GM18499 (cell line): ENCODE measurements at regions not wholly inside any gene's neighbourhood (a gene's known extent, or its start where the extent isn't known, plus 50 kb on each side); places are given as distances from the start of the nearest gene placed in this dataset.
"Not testable (repeated sequence)": the region's sequence is repeated elsewhere in the genome, so short reads cannot be mapped to it uniquely, and the experiment has no call there.

Experiments used
- ATAC-seq: cut with Tn5 transposase; IDR thresholded peaks from one replicate; pipeline ENCODE4 v1.9.1; 2021; ENCODE audit warnings: moderate number of reproducible peaks; ENCODE audit not compliant: insufficient read depth, unreplicated experiment

DNA sequence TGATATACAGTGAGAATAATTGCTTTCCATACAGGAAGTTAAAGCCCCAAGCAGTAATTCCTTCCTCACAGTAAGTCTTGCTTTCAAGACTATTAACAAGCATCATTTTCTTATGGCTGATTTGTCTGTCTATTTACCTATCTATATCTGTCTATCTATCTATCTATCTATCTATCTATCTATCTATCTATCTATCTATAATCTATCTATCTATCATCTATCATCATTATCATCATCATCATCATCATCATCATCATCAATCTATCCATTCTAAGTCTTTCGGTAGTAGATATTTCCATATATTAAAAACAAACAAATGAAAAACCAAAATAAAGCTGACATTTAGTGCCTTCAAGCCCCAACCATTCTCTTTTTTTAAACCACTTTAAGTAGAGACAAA lies 224.4 kb upstream of the RXFP2 start:
- no peak for ATAC-seq

DNA sequence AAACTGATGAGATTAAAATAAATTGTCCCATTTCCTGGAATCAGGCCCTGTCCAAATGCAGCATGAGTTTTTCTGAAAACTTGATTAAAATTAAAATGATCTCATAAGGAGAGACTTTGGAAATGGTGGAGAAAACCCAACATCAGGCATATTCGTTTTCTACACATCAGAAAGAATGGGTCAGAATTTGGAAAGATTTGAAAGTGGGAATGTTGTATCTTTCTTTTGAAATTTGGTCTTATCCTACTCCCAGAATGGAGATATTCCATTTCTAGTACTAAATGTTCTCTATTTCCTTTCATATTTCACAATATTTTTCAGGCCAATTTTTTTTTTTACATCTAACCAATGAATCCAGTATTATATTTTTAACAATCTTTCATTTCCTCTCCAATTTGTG lies 223.9 kb upstream of the RXFP2 start:
- no peak for ATAC-seq

GRCh38 chr13:31517599-31517998 lies 221.7 kb upstream of the RXFP2 start:
- no peak for ATAC-seq

GRCh38 chr13:31518645-31519044 lies 220.7 kb upstream of the RXFP2 start:
- no peak for ATAC-seq

DNA sequence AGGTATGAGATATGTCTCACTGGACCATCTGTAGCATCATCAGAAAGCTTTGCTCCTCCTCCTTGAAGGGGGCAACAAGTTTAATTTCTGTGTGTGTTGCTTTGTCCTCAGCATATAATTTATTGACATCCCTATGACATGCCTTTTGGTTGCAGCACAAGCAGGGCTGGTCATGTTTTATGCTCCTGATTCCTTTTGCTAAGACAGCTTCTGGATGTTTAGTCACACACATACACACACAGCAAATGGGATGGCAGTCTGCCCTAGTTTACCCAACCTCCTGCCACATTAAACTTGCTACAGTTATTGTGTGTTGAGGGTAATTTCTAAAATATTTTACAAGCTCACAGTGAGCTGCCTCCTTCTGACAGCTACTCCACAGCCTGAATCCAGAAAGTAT lies 217.9 kb upstream of the RXFP2 start:
- ATAC-seq, result no peak

GRCh38 chr13:31522396-31522795 lies 216.9 kb upstream of the RXFP2 start:
- no peak for ATAC-seq

DNA sequence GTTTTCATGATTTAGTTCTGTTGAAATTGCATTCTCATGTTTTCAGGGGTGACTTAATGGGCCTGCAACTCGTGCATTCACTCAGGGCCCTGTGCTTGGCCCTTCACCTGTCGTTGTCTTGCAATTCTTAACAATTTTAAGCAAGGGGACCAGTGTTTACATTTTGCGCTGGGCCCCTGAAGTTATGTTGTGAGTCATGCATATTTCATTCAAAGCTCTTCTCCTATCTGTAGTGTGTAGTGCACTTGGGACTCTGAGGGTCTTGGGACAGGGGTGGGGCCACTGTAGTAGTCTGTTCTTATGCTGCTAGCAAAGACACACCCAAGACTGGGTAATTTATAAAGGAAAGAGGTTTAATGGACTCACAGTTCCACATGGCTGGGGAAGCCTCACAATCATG lies 211.2 kb upstream of the RXFP2 start:
- no peak for ATAC-seq

DNA sequence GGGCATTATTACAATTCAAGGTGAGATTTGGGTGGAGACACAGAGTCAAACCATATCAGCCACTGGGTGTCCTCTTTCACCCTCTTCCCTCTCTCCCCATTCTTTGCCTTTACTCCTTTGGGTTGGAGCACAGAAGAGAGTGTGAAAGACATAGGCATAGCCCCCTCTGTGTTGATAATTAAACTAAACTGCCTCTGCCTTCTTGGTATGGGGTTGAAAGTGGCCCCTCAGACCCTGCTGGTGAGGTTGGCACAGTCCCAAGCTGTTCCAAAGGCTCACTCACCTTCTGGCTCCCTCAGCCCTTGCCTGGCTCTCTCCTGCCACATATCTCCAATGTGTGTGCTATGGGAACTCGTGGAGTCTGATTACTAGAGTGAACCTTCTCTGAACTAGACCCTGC lies 210.6 kb upstream of the RXFP2 start:
- ATAC-seq, result no peak

GRCh38 chr13:31530922-31531321 lies 208.4 kb upstream of the RXFP2 start:
- ATAC-seq, result no peak

- ATAC-seq, result no peak
Measured at GRCh38 chr13:31537052-31537451, 202.3 kb upstream of the RXFP2 start.

DNA sequence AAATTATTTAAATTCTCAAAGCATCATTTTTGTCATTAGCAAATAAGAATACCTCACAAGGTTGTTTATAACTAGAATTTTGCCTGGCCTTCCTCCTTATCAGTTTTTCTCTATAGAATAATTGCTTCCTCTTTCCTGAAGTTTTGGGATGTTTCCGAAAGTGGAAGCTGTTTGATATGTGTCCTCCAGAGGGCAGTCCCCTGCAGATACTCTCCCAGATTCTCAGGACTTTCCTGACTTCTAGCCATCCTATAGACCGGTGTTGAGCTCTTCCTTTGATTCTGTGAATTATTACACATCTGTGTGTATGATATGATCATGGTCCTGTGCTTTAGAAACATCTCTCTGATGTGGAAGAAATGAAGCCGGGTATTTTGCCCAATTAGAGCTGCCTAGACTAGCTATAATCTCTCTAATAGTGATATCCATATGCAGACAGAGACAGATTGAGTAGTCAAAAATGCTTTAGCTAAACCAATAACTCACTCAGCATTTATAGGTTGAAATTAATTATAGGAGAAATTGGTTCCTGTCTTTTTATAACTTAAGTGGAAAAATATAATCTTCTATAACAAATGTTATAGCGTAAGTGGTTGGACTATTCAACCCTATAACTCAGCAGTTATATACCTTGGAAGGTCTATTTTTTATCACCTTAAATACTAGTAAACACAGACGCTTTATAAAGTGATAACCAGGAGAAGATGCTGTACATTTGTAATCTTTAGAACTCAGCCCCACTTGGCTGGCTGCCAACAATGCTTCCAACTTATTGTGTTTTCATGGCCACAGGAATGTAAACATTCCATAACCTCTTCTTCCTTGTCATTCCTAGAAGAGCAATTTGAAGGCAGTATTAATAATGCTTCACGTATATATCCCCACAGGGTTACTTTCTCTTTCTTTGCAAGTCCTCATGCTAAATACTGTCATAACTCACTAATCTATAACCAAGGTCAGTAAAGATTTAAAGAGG lies 201.0 kb upstream of the RXFP2 start:
- no peak for ATAC-seq

- no peak for ATAC-seq
Measured at GRCh38 chr13:31540281-31540680, 199.0 kb upstream of the RXFP2 start.

DNA sequence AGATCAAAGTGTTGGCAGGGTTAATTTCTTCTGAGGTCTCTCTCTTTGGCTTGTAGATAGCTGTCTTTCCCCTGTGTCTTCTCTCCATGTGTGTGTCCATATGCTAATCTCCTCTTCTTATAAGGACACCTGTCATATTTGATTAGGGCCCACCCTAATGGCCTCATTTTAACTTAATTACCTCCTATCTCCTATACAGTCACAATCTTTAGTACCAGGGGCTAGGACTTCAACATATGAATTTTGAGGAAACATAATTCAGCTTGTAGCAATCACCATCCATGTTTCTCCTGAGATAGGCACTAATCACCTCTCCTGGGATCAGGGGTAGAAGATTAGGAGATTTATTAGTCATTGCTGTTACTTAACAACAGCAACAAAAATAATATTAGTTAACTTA lies 196.1 kb upstream of the RXFP2 start:
- ATAC-seq, result no peak

DNA sequence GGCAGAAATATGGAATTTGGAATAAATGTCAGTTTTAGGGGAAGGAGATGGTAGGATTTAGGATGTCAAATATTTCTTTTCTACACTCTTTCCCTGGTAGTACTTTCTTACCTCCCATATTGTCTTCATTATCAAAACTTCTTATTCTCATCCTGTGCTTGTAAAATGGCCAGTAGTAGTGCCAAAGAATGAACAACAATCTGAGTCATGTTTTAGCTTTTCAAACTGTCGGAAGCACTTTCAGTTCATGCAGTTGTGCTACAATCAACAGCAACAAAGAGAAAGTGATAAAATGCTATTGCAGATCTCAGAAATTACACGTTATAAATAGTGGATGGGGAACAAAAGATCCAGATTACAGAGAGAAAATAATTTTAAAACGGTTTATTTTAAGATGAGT lies 193.7 kb upstream of the RXFP2 start:
- no peak for ATAC-seq

DNA sequence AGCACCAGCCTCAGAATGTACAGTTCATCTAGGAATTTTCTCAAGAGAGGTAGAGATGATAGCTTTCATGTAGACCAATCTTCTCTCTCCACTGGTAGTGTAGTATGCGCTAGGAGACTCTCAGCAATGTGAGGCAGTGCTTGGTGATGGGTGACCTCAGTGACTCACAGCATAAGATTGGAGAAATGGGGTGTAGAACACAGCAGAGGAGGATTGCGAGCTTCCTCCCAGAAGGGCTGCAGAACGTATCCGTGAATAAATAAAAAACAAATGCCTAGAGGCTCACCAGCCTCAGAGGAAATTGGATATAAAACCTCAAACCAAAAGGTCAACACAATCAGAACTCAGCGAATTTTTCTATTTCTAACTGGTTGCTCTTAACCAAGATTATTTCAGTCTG lies 182.9 kb upstream of the RXFP2 start:
- ATAC-seq, result no peak

DNA sequence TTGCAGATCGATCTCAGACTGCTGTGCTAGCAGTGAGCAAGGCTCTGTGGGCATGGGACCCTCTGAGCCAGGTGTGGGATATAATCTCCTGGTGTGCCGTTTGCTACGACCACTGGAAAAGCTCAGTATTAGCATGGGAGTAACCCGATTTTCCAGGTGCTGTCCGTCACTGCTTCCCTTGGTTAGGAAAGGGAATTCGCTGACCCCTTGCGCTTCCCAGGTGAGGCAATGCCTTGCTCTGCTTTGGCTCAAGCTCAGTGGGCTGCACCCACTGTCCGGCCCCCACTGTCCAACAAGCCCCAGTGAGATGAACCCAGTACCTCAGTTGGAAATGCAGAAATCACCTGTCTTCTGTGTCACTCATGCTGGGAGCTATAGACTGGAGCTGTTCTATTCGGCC lies 155.1 kb upstream of the RXFP2 start:
- not testable (repeated sequence) for ATAC-seq

- ATAC-seq, result no peak
Measured at GRCh38 chr13:31587698-31588266, 151.5 kb upstream of the RXFP2 start.

DNA sequence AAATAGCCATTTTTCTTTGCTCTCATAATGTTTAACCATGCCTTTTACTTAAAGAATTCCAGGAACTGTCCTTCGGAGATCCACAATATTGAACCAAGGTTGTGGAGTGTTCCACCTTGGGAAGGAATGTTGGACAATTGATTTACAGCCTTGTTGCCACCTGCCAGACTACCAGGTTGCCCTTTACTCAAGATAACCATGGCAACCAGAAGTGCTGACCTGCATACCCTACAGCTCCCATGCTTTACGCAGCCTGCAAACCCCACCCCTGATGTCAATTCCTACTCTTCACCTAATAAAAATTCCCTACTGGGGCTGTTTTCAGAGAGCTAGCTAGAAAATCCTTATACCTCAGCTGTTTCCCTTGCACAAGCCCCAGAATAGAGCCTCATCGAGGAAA lies 151.0 kb upstream of the RXFP2 start:
- no peak for ATAC-seq

- no peak for ATAC-seq
Measured at GRCh38 chr13:31588893-31589292, 150.4 kb upstream of the RXFP2 start.

DNA sequence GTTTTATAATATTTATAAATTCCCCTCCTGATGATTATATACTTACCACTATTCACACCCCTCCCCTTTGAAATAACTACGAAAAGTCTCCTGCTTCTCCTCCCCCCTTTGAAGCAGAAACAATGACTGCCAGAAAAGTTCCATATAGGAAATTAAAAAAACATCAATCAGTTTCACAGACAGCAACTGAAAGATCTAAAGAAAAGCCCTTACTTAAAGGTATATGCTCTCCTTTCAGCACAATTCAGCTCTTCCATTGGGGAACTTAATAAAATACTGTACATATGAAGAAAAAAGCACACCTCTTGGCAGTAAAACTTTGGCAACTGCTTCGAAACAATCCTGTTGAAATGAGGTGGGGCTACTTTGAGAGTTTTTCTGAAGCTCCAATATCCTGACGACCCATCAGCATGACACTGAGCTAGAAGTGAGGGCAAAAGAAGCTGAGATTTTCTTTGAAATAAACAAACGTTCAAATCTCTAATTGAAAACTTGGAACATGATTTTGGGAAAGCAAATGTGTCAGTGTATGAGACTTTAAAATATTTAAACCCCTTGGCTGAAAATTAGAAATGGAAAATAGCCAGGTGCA lies 147.6 kb upstream of the RXFP2 start:
- ATAC-seq, result no peak

GRCh38 chr13:31594056-31594455 lies 145.3 kb upstream of the RXFP2 start:
- no peak for ATAC-seq

DNA sequence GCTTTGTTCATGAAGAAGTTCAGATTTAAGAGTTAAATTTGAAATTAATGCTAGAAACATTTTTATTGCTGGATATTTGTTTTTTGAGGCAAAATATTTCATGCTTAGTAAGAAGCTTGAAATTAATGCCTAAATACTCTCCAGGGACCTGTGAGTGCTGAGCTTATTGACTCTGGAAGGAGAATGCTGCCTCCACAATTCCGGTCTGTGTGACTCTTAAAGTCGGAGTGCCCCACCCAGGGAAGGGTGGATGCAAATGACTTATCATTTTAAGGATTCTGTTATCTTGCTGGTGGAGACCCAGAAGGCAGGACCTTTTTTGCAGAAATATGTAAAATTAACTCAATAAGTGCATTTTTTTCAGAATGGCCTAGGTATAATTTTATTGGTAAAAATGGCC lies 143.8 kb upstream of the RXFP2 start:
- ATAC-seq, result no peak
